Urinary bladder (tissue), 3 donors: ENCODE measurements at regions not wholly inside any gene's neighbourhood (a gene's known extent, or its start where the extent isn't known, plus 50 kb on each side); places are given as distances from the start of the nearest gene placed in this dataset.
"Not testable (repeated sequence)": the region's sequence is repeated elsewhere in the genome, so short reads cannot be mapped to it uniquely, and the experiment has no call there.

Source experiments
- DNase-seq: peaks from one replicate; pipeline ENCODE4 v3.0.0-alpha.2; 2015; ENCODE audit errors: extremely low spot score
- H3K27ac ChIP-seq: one replicate; pipeline ENCODE4 v1.5.1; 2013; ENCODE audit warnings: low read depth, mild to moderate bottlenecking, moderate library complexity
- H3K36me3 ChIP-seq: one replicate; pipeline ENCODE4 v1.6.1; 2013; ENCODE audit warnings: mild to moderate bottlenecking, moderate library complexity; ENCODE audit not compliant: insufficient read depth
- H3K4me1 ChIP-seq: one replicate; pipeline ENCODE4 v1.6.1; 2013; ENCODE audit warnings: mild to moderate bottlenecking, moderate library complexity; ENCODE audit not compliant: insufficient read depth
- H3K4me3 ChIP-seq: one replicate; pipeline ENCODE4 v1.5.1; 2013; ENCODE audit warnings: low read depth, low read length
- WGBS: extraction: QIAGEN DNeasy Blood & Tissue Kit; methylation state at CpG from one replicate; pipeline ENCODE4 v1.1.7; 2013; 5-methylcytosine and 5-hydroxymethylcytosine counted together
- donor health status: healthy with polysubstance abuse.
- donor health status: healthy.

DNA sequence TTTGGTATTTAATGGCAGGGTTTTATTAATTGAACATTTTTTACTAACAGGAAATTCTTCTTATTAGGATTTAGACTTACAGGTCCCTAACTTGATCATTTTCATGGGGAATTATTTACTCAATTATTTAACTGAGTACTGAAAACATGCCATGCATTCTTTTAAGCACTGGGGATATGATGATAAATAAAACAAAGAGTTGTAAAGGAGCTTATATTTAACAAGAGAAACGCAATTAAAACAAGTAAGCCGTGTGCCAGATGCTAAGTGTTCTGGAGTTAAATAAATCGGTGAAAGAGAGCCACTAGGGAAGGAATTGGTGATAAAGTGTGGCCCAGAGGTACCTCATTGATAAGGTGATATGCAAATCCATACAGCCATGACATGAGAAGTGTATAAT, 214.2 kb upstream of the HTR1E start:
- WGBS, result 34% methylated on average over 3 of the region's 3 CpGs
- H3K4me1 ChIP-seq, result no peaks in the 10 kb centered on the region

DNA sequence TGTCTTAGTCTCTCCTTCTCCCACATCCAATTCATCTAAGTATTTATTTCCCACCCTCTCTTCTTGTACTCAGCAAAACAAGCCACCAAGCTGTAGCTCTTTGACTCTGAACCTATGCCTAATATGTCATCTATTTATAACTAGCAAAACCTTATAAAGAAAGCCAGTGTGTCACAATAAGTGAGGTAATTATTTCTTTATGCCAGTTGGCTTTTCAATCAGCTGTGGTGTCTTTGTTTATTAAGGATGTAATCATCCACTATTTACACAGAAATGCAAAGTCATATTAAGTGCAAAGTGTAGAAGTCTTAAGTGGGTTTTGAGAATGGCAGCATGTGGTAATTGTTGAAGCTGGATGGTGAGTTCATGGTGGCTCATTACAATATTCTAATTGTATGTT, 215.2 kb upstream of the HTR1E start:
- DNase-seq, result no peak
- H3K36me3 ChIP-seq, result no peaks in the 10 kb centered on the region

More for the DNA sequence above, 214.2 kb upstream of the HTR1E start:
- DNase-seq, result no peak
- Histone ChIP-seq H3K4me3 (no peak overlapping the region), H3K36me3 (no peaks in the 10 kb centered on the region), H3K27ac (no peak overlapping the region)

GRCh38 chr6:86715676-86716075, 221.7 kb upstream of the HTR1E start:
- Histone ChIP-seq H3K4me3 (no peak overlapping the region), H3K27ac (no peak overlapping the region), H3K4me1 (no peaks in the 10 kb centered on the region), H3K36me3 (no peaks in the 10 kb centered on the region)
- DNase-seq, result no peak
- WGBS, result 21% methylated on average over 3 of the region's 3 CpGs

More for the DNA sequence above, 215.2 kb upstream of the HTR1E start:
- Histone ChIP-seq H3K4me1 (no peaks in the 10 kb centered on the region), H3K4me3 (no peak overlapping the region), H3K27ac (no peak overlapping the region)

DNA sequence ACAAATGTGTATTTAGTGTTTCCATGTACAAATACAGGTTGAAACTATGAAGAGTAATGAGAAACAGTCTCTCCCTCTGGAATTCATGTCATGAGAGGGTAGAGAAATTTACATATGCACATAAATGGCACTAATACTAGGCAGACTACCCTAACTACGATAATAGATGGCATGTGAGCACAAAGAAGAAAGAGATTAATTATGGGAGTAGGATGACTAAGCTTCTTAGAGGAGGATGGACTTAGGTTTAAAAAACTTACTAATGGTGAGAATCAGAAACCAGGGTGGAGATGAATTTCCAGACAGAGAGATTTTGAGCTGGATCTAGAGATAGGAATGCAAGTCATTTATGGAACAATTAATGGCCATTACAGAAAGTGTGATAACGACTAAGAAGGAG, 225.3 kb upstream of the HTR1E start:
- H3K4me3 ChIP-seq, result no peak overlapping the region
- no peaks in the 10 kb centered on the region for H3K36me3 ChIP-seq
- whole genome bisulfite sequencing, result 31% methylated on average over 2 of the region's 2 CpGs
- no peaks in the 10 kb centered on the region for H3K4me1 ChIP-seq
- no peak overlapping the region for H3K27ac ChIP-seq
- DNase-seq, result no peak

GRCh38 chr6:86707545-86708120, 229.7 kb upstream of the HTR1E start:
- H3K4me1 ChIP-seq, result no peaks in the 10 kb centered on the region
- DNase-seq, result no peak
- no peak overlapping the region for H3K4me3 ChIP-seq
- no peak overlapping the region for H3K27ac ChIP-seq
- WGBS, result 56% methylated on average over 2 of the region's 2 CpGs
- H3K36me3 ChIP-seq, result no peaks in the 10 kb centered on the region

DNA sequence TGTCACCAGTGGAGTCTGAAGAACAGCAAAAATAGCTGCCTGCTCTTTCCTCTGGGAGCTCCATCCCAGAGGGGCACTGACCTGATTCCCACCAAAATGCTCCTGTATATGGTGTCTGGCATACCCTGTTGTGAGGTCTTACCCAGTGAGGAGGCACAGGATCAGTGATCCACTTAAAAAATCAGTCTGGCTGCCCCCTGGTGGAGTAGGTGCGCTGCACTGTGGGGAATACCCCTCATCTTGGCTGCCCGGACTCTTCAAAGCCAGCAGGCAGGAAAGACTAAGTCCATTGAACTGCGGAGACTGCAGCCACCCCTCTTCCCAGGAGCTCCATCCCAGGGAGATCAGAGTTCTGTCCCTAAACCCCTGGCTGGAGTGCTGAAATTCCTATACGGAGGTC, 230.9 kb upstream of the HTR1E start:
- no peaks in the 10 kb centered on the region for H3K4me1 ChIP-seq
- DNase-seq, result no peak
- H3K36me3 ChIP-seq, result no peaks in the 10 kb centered on the region
- no peak overlapping the region for H3K27ac ChIP-seq
- no peak overlapping the region for H3K4me3 ChIP-seq
- 92% methylated on average over 4 of the region's 4 CpGs for WGBS

DNA sequence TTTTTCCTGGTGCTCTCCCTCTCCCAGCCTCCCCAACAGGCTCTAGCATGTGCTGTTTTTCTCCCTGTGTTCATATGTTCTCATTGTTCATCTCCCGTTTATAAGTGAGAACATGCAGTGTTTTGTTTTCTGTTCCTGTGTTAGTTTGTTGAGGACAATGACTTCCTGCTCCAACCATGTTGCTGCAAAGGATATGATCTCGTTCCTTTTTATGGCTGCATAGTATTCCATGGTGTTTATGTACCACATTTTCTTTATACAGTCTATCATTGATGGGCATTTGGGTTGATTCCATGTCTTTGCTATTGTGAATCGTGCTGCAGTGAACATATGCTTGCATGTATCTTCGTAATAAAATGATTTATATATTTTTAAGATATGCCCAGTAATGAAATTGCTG, 236.1 kb upstream of the HTR1E start:
- WGBS, result 82% methylated on average over 4 of the region's 4 CpGs
- not testable (repeated sequence) for H3K4me3 ChIP-seq, H3K36me3 ChIP-seq, DNase-seq, H3K4me1 ChIP-seq, H3K27ac ChIP-seq

GRCh38 chr6:86686496-86686895, 250.8 kb upstream of the HTR1E start:
- DNase-seq, result no peak
- WGBS, result 71% methylated on average over 1 of the region's 1 CpG
- Histone ChIP-seq H3K27ac (no peak overlapping the region), H3K4me3 (no peak overlapping the region), H3K4me1 (no peaks in the 10 kb centered on the region), H3K36me3 (no peaks in the 10 kb centered on the region)

DNA sequence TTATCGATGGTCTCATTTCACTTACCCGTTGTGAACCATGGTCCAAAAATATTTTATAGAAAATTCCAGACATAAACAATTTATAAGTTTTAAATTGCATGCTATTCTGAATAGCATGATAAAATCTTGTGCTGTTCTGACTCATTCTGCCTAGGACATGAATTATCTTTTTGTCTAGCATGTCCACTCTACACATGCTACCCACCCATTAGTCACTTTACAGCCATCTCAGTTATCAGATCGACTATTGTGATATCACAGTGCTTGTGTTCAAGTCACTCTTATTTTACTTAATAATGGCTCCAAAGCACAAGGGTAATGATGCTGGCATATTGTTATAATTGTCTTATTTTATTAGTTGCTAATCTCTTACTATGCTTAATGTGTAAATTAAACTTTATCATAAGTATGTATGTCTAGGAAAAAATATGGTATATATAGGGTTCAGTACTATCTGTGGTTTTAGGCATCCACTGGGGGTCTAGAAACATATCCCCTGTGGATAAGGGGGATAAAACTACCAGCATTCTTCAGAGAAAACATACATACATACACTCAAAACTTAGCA, 252.0 kb upstream of the HTR1E start:
- Histone ChIP-seq H3K27ac (no peak overlapping the region), H3K4me3 (no peak overlapping the region), H3K4me1 (no peaks in the 10 kb centered on the region), H3K36me3 (no peaks in the 10 kb centered on the region)
- no peak for DNase-seq
- WGBS, result 40% methylated on average over 3 of the region's 3 CpGs

DNA sequence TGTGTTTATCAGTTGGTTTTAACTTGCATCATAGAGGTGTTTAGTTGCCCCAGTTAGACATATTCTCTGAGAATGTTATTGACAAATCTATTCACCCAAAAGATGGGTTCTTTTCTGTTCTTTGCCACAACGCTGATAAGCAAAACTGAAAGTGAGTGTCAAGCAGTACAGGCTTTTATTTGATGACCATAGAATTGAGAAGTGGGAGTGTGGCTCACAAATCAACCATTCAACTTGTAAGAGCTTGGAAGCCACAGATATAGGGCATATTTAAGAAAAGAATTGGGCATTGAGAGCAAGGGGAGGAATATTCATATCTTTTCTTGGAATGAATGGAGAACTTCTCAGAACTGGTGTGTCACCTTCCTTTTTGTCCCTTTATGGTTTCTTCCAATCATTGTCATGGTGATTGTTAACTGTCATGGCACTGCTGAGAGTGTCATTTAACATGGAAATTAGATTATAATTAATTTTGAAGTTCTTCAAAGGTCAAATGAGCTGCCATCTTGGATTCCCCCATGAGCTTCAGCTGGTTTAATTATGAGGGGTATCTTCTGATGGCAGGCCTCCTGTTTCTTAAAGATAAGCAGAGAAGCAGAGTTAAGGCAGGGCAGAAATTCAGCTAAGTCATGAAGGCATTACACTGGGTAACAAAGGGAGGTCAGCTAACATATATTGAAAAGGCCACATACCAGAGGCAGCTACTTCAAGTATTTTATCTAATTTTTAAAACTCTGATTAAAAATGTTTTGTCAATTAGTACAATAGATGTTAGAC, 254.0 kb upstream of the HTR1E start:
- WGBS, result 76% methylated on average over 1 of the region's 1 CpG
- H3K36me3 ChIP-seq, result no peaks in the 10 kb centered on the region
- no peak overlapping the region for H3K27ac ChIP-seq
- DNase-seq, result no peak
- no peaks in the 10 kb centered on the region for H3K4me1 ChIP-seq
- no peak overlapping the region for H3K4me3 ChIP-seq

GRCh38 chr6:86682297-86682696, 255.0 kb upstream of the HTR1E start:
- no peaks in the 10 kb centered on the region for H3K4me1 ChIP-seq
- 75% methylated on average over 1 of the region's 1 CpG for WGBS
- DNase-seq, result no peak

DNA sequence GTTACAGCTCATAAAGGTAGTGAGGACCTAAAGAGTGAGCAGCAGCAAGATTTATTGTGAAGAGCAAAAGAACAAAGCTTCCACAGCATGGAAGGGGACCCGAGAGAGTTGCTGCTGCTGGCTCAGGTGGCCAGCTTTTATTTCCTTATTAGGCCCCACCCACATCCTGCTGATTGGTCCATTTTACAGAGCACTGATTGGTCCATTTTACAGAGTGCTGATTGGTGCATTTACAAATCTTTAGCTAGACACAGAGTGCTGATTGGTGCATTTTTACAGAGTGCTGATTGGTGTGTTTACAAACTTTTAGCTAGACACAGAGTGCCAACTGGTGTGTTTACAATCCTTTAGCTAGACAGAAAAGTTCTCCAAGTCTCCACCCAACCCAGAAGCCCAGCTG, 256.2 kb upstream of the HTR1E start:
- H3K36me3 ChIP-seq, H3K27ac ChIP-seq, H3K4me3 ChIP-seq, DNase-seq, H3K4me1 ChIP-seq: not testable (repeated sequence)
- 83% methylated on average over 1 of the region's 1 CpG for WGBS

More at GRCh38 chr6:86682297-86682696, 255.0 kb upstream of the HTR1E start:
- Histone ChIP-seq H3K4me3 (no peak overlapping the region), H3K36me3 (no peaks in the 10 kb centered on the region), H3K27ac (no peak overlapping the region)

- H3K27ac ChIP-seq, DNase-seq, H3K36me3 ChIP-seq, H3K4me1 ChIP-seq, H3K4me3 ChIP-seq: not testable (repeated sequence)
- 72% methylated on average over 8 of the region's 8 CpGs for WGBS
Measured at GRCh38 chr6:86672125-86672524, 265.2 kb upstream of the HTR1E start.

GRCh38 chr6:86657192-86657591, 280.1 kb upstream of the HTR1E start:
- 75% methylated on average over 2 of the region's 2 CpGs for WGBS
- Histone ChIP-seq H3K27ac (no peak overlapping the region), H3K4me3 (no peak overlapping the region), H3K36me3 (no peaks in the 10 kb centered on the region), H3K4me1 (no peaks in the 10 kb centered on the region)
- DNase-seq, result no peak
